ENCODE measurements at regions not wholly inside any gene's neighbourhood (a gene's known extent, or its start where the extent isn't known, plus 50 kb on each side); places are given as distances from the start of the nearest gene placed in this dataset.

DNA sequence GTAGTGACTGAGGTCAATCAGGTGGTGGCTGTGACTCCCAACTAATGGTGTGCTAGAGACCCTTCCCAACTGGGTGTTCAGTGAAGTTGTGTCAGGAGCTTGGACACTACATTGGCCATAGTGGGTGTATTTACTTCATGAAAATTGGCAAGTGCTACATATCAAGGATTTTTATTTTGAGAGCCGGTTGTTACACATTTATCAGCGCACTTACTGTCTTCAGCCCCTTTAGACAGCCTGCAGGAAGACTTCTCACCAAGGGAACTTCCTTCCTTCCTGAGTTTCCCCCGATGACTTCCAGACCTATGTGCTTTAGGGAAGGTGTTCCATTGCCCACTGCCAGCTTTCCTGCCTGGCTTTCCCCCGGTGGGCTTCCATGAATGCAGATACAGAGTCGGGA lies 261.2 kb downstream of the CBLN1 start:
- TF ChIP-seq POLR2AphosphoS5 (IDR thresholded peaks at IDR 0.05; ENCODE audit: low read depth, low read length), result no peak
- no peak for TF ChIP-seq TAF1 (IDR thresholded peaks at IDR 0.05; ENCODE audit: borderline replicate concordance, low read depth, low read length)
- no peak for TF ChIP-seq POLR2A (IDR thresholded peaks at IDR 0.05; ENCODE audit: low read depth, low read length)

All from GM12892 (cell line).